Mesothelial cell of epicardium (in vitro differentiated cells): ENCODE measurements at regions not wholly inside any gene's neighbourhood (a gene's known extent, or its start where the extent isn't known, plus 50 kb on each side); places are given as distances from the start of the nearest gene placed in this dataset.

ENCODE experiments used
- DNase-seq, 2 experiments: peaks; one replicate each; pipeline ENCODE4 v3.0.0; 2021; ENCODE audit warnings: low spot score in 2 of 2; ENCODE audit not compliant: unreplicated experiment in 2 of 2
- H3K27ac Mint-ChIP-seq: 2 replicates; pipeline ENCODE4 v1.8.0; 2021; ENCODE audit warnings: mixed read lengths
- H3K27me3 Mint-ChIP-seq: 2 replicates; pipeline ENCODE4 v1.8.0; 2021; ENCODE audit warnings: low read depth, mixed read lengths
- H3K36me3 Mint-ChIP-seq: 2 replicates; pipeline ENCODE4 v1.8.0; 2021; ENCODE audit warnings: mixed read lengths
- H3K4me1 Mint-ChIP-seq: 2 replicates; pipeline ENCODE4 v1.8.0; 2021; ENCODE audit warnings: mixed read lengths
- H3K4me3 Mint-ChIP-seq: 2 replicates; pipeline ENCODE4 v1.8.0; 2021; ENCODE audit warnings: mild to moderate bottlenecking, moderate library complexity, mixed read lengths
- H3K9me3 Mint-ChIP-seq: 2 replicates; pipeline ENCODE4 v1.8.0; 2021; ENCODE audit warnings: mixed read lengths
- TF ChIP-seq, protein P1 (sequence below): fragments of 200-600 bp; sonication (generic); IDR thresholded peaks from one replicate; pipeline ENCODE4 v1.5.0; 2021; ENCODE audit warnings: antibody characterized with exemption; ENCODE audit not compliant: unreplicated experiment

GRCh38 chr7:46226860-46227259 is 305.8 kb upstream of the IGFBP3 start:
- TF ChIP-seq, protein P1, sequence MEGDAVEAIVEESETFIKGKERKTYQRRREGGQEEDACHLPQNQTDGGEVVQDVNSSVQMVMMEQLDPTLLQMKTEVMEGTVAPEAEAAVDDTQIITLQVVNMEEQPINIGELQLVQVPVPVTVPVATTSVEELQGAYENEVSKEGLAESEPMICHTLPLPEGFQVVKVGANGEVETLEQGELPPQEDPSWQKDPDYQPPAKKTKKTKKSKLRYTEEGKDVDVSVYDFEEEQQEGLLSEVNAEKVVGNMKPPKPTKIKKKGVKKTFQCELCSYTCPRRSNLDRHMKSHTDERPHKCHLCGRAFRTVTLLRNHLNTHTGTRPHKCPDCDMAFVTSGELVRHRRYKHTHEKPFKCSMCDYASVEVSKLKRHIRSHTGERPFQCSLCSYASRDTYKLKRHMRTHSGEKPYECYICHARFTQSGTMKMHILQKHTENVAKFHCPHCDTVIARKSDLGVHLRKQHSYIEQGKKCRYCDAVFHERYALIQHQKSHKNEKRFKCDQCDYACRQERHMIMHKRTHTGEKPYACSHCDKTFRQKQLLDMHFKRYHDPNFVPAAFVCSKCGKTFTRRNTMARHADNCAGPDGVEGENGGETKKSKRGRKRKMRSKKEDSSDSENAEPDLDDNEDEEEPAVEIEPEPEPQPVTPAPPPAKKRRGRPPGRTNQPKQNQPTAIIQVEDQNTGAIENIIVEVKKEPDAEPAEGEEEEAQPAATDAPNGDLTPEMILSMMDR, result no peak
- H3K4me1 Mint-ChIP-seq, result peaks cover 24% of the 10 kb centered on the region

GRCh38 chr7:46224363-46224762 is 303.3 kb upstream of the IGFBP3 start:
- H3K4me1 Mint-ChIP-seq, result peaks cover 19% of the 10 kb centered on the region
- H3K9me3 Mint-ChIP-seq, result peaks cover 3% of the 10 kb centered on the region

More at GRCh38 chr7:46226860-46227259, 305.8 kb upstream of the IGFBP3 start:
- Mint-ChIP-seq H3K27me3 (no peaks in the 10 kb centered on the region), H3K4me3 (no peak overlapping the region), H3K27ac (no peak overlapping the region), H3K36me3 (no peaks in the 10 kb centered on the region), H3K9me3 (peaks cover 8% of the 10 kb centered on the region)
- no peak for DNase-seq

GRCh38 chr7:46220066-46220630 is 299.1 kb upstream of the IGFBP3 start:
- no peak for DNase-seq
- H3K36me3 Mint-ChIP-seq, result no peaks in the 10 kb centered on the region
- H3K27me3 Mint-ChIP-seq, result no peaks in the 10 kb centered on the region
- H3K4me3 Mint-ChIP-seq, result no peak overlapping the region
- TF ChIP-seq, protein P1, result no peak
- H3K27ac Mint-ChIP-seq, result no peak overlapping the region
- peaks cover 14% of the 10 kb centered on the region for H3K4me1 Mint-ChIP-seq
- peaks cover 3% of the 10 kb centered on the region for H3K9me3 Mint-ChIP-seq

More at GRCh38 chr7:46224363-46224762, 303.3 kb upstream of the IGFBP3 start:
- TF ChIP-seq, protein P1, result no peak
- H3K27me3 Mint-ChIP-seq, result no peaks in the 10 kb centered on the region
- no peak overlapping the region for H3K27ac Mint-ChIP-seq
- H3K36me3 Mint-ChIP-seq, result no peaks in the 10 kb centered on the region
- no peak for DNase-seq
- no peak overlapping the region for H3K4me3 Mint-ChIP-seq

- TF ChIP-seq, protein P1, result no peak
- no peaks in the 10 kb centered on the region for H3K27me3 Mint-ChIP-seq
- H3K36me3 Mint-ChIP-seq, result no peaks in the 10 kb centered on the region
- no peak for DNase-seq
- H3K4me3 Mint-ChIP-seq, result no peak overlapping the region
- H3K4me1 Mint-ChIP-seq, result peaks cover 14% of the 10 kb centered on the region
- peaks cover 3% of the 10 kb centered on the region for H3K9me3 Mint-ChIP-seq
- H3K27ac Mint-ChIP-seq, result no peak overlapping the region
Observed at GRCh38 chr7:46218461-46219200, 297.6 kb upstream of the IGFBP3 start.

DNA sequence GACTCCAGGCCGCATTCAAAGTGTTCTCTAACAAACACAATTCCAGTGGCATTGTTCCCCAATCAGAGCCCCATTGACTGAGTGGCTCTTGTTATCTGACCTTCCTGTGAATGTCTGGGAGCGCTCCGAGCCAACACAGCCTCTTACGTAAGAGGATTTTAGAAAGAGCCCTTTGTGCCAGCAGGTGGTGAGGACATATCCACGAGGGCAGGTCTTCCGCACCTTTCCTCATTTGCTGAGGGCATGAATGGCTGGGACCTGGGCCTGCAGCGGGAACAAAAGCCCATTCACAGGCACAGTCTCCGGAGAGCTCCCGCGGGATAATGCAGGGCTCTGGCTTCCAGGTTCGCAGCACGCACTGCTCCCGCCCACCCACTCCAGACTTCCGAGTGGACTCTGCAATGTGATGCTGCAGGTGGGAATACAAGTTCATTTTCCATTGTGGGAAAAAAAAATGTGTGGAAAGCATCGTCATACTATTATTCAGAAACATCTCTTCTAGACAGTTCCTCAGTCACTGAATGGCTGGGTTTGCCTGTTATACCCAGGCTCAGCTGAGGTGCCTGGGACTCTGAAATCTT is 295.0 kb upstream of the IGFBP3 start:
- TF ChIP-seq, protein P1, result no peak
- no peaks in the 10 kb centered on the region for H3K36me3 Mint-ChIP-seq
- DNase-seq, result no peak
- no peak overlapping the region for H3K4me3 Mint-ChIP-seq
- no peak overlapping the region for H3K27ac Mint-ChIP-seq
- no peaks in the 10 kb centered on the region for H3K9me3 Mint-ChIP-seq
- no peaks in the 10 kb centered on the region for H3K27me3 Mint-ChIP-seq
- H3K4me1 Mint-ChIP-seq, result peaks cover 14% of the 10 kb centered on the region
